Activated effector memory CD4-positive, alpha-beta T cell treated with anti-CD3 and anti-CD28 coated beads, Interleukin-2, amount 50 U/mL, for 16 hours (primary cell): ENCODE measurements at regions not wholly inside any gene's neighbourhood (a gene's known extent, or its start where the extent isn't known, plus 50 kb on each side); places are given as distances from the start of the nearest gene placed in this dataset.
"Not testable (repeated sequence)": the region's sequence is repeated elsewhere in the genome, so short reads cannot be mapped to it uniquely, and the experiment has no call there.

Source experiments
- DNase-seq: peaks from one replicate; pipeline ENCODE4 v3.0.0-alpha.2; 2020

DNA sequence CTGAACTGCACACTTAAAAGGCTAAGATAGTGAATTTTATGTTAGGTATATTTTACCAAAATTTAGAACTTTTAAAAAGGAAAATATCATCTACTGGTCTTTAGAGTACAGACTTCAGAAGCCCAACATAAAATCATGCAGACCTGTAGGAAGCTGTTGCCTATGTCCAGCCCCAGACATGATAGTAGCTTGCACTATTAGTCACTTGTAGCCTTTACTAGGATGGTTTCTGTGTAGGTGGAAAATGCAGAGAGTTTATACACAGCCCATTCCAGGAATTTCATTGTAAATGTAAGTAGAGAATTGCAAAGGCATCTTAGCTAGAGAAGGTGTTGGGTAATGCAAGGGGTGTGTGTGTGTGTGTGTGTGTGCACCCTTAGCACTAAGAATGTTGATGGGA is 640.2 kb downstream of the RNF144A start:
- no peak for DNase-seq

DNA sequence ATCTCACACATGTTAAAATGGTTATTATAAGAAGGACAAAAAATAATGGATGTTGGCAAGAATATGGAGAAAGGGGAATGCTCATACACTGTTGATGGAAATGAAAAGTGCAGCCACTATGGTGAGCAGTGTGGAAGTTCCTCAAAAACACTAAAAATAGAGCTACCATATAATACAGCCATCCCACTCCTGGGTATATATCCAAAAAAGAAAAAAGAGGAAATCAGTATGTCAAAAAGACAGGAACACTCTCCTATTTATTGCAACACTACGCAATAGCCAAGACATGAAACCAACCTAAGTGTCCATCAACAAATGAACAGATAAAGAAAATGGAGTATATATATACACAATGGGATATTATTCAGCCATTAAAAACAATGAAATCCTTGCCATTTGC is 642.6 kb downstream of the RNF144A start:
- DNase-seq, result no peak

DNA sequence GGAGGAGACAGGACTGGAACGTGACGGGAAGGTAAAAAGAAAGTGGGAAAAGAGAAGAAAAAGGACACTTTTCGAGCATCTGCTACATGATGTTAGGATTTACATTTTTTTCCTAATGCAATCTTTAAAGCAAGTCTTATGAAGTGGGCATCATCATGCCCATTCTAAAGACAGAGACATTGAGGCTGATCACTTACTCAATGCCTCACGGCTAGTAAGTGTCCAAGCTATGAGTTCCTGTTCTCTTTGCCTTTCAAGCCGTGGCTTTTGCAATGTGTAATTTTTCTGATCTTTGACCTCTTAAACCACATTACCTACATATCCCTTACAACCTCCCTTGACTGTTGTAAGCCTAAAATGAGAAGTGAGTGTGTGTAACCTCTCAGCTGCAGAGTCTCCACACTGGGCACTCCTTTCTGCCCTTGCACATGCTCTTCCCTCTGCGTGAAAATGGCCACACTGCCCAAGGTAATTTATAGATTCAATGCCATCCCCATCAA is 649.2 kb downstream of the RNF144A start:
- no peak for DNase-seq

DNA sequence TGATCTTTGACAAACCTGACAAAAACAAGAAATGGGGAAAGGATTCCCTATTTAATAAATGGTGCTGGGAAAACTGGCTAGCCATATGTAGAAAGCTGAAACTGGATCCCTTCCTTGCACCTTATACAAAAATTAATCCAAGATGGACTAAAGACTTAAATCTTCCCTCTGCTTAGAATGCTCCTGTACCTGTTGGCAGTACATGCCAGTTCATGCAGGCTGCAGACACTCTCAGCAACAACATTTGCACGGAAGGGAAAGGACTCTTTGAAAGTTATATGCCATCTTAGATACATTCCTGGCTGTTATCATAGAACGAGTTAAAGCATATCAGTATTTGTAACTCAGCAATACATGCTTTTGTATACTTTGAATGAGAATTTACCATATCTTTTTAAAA is 649.9 kb downstream of the RNF144A start:
- not testable (repeated sequence) for DNase-seq

GRCh38 chr2:7567646-7568045 is 650.4 kb downstream of the RNF144A start:
- DNase-seq, result peak; percentile 72

- no peak for DNase-seq
These were observed 653.0 kb downstream of the RNF144A start for GRCh38 chr2:7570247-7570646.

- no peak for DNase-seq
These were observed 654.5 kb downstream of the RNF144A start for GRCh38 chr2:7571701-7572100.

- no peak for DNase-seq
These were observed 655.2 kb downstream of the RNF144A start for GRCh38 chr2:7572450-7572849.

- no peak for DNase-seq
These were observed 656.1 kb downstream of the RNF144A start for GRCh38 chr2:7573166-7573825.

DNA sequence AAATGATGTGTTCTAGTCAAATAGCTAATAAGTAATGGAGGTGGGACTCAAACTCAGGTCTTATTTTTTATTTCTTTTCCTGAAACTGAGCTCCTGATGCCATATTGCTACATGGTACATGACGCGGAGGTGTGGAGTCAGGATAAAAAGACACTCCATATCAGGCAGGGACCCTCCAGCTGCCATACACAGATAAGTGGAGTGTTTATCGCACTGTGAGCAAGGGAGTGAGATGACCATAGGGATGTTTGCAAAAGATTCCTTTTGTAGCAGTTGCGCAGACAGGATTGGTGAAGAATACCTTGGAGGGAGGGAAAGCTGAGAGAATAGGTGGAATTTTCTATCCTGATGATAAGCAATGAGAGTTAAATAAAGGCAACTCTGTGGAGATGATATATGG is 657.2 kb downstream of the RNF144A start:
- no peak for DNase-seq

GRCh38 chr2:7577769-7578168 is 660.6 kb downstream of the RNF144A start:
- DNase-seq, result no peak

DNA sequence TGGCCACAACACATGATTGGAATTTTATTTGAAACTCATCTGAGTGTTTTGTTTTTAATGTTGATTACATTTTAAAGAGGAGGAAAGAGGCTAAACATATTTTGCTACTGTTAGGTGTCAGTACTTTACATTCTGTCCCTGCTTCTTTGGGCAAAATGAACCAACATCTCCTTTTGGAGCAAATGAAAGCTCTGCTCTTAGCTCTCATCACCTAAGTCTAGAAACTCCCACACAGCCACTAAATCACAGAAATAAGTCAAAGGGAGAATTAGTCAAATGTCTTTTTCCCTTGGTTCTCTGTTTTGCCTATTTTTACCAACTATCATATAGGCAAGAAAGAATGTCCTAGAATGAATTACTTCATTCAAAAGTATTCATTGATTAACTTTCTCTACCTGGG is 666.8 kb downstream of the RNF144A start:
- no peak for DNase-seq

- no peak for DNase-seq
These were observed 669.7 kb downstream of the RNF144A start for GRCh38 chr2:7586898-7587297.

- DNase-seq, result no peak
These were observed 671.1 kb downstream of the RNF144A start for GRCh38 chr2:7588295-7588694.

DNA sequence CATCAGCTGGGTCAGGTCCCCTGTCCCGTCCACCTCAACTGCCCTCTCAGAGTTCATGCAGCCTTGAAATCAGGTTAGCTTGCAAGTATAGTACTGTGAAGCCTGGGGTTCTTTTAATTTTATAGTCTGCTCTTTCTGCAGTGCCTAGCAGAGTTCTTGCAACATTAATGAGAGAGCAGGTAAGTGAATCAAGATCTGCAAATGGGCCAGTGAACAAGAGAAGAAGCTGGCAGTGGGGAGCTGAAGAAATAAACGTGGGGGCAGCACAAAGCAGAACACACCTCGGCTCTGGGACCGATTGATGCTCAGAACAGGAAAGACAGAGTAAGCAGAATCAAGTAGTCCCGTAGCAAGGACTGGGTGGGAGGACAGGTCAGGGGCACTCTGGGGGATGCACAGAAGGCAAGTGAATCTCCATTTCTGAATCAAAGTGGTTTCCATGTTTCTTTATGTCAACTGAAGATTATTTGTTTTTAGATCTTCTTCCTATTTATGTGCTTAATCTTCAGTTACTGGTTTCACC is 675.5 kb downstream of the RNF144A start:
- no peak for DNase-seq

DNA sequence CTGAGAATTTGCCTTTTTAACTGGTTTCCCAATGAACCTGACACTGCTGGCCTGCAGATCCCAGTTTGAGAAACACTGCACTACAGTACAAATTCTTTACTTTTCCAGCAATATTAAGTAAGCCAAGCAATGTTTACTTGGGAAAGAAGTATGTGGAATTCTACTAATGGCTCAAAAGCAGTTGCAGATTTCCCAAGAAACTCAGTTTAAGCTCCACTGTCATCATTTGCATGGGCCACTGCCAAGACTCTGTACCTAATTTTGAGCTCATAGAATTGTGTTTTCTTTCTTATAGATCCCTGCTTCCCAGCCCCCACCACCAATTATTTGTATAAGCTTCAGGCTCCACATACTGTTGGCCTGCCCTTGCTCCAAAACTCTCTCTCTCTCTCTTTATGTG is 676.1 kb downstream of the RNF144A start:
- no peak for DNase-seq

DNA sequence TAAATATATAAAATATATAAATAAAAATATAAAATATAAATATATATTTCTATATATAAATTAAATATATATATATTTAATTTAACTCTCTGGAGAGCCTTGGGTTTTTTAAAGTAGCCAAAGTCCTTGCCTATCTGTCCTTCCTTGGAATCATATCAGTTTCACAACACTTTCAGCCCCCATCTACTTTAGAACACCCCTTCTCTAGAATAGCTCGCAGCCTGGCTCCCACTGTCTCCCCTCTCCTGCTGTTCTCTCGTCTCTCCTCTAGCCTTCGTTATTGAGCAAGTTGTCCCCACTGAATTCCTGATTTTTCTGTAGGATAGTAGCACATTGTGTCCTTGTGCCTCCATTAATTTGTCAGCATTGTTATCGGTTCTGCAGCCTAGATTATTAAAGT is 677.0 kb downstream of the RNF144A start:
- no peak for DNase-seq

DNA sequence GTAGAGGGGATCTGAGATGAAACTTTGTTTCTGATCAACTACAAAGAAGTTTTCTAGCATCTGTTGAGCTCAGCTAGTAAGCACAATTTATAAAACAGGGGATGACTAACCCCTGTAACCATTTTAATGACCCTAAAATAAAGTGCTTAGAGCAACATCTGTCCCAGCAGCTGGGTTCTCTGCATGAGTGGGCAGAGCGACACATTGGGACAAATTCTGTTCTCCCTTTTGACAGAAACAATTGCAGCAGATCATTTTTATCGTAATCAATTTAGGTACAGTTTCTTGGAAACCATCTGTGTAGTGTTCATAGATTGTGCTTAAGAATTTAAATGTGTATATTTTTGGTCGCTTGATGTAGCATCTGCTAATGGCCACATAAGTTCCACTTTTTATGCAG is 678.0 kb downstream of the RNF144A start:
- DNase-seq, result no peak

DNA sequence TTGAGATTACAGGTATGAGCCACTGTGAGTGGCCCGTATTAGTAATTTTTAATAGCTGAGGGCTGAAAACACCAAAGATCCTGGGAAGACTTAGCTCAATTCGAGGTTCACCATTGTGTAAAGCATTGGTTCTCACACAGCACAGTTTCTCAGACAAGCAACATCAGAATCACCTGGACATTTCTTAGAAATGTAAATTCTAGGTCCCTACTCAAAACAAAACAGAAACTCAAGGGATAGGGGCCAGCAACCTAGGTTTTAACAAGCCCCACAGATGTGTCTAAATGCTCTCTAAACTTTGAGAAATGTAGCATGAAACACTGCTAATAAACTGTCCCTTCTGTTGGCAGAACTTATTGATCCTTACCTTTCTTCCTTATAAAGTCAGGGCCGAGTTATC is 681.2 kb downstream of the RNF144A start:
- no peak for DNase-seq

DNA sequence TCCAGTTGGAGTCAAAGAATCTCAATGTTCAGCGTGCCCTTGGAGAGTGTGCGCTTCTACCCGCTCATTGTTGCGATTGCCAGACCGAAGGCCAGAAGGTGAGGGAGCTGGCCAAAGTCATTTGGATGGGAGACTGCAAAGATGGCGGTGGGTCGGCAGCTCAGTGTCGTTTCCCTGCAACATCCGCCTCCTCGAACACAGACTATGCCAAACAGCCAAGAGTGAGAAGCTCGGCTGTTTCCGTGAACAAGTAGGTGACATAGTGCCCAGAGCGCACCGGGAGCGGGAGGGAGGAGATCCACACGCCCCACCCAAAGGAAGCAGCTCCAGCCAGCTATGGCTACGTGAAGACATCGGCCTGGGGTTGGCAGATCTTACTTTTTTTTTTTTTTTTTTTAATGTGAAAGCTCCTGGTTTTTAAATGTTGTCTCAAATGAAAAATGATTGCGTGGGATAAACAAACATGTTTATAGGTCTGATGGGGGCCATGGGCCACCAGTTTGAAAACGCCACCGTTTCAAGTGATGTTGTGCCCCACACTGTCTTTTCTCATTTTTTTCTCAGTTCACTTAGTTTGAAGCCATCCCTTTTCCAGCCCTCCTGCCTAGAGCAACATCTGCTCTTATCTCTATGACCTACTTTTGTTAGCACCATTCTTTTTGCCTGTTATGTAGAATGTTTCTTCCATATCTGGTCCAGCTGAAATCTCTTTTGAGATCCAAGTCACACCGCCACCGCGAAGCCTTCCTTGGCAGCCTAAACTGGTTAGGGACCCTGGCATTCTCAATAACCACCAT is 682.4 kb downstream of the RNF144A start:
- DNase-seq, result no peak

GRCh38 chr2:7601990-7602389 is 684.8 kb downstream of the RNF144A start:
- DNase-seq, result no peak

DNA sequence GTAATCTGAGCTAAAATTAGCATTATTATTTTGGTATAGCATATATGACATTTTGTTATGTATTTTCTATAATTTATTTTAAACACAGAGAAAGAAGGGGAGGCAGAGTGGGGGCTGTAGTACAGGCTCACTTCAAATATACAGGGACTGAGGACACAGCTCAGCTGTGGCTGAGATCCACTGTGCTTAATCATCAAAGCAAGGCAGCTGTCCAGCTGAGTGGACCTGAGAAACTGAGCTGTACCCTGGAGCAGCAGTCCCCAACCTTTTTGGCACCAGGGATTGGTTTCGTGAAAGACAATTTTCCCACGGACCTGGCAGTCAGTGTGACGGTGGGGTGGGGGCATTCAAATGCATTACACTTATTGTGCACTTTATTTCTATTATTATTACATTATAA is 687.2 kb downstream of the RNF144A start:
- DNase-seq, result no peak

- no peak for DNase-seq
These were observed 690.4 kb downstream of the RNF144A start for GRCh38 chr2:7607441-7608173.

GRCh38 chr2:7609556-7609955 is 692.3 kb downstream of the RNF144A start:
- no peak for DNase-seq
